NCI-H2029 (cell line): ENCODE measurements at regions not wholly inside any gene's neighbourhood (a gene's known extent, or its start where the extent isn't known, plus 50 kb on each side); places are given as distances from the start of the nearest gene placed in this dataset.
A peak's percentile ranks its signal among the peaks of the same experiment; 100 is the strongest.
"Not testable (repeated sequence)": the region's sequence is repeated elsewhere in the genome, so short reads cannot be mapped to it uniquely, and the experiment has no call there.

ENCODE experiments used
- DNase-seq: peaks from one replicate; lab custom pipeline; 2025; lab: John Stamatoyannopoulos, UW

DNA sequence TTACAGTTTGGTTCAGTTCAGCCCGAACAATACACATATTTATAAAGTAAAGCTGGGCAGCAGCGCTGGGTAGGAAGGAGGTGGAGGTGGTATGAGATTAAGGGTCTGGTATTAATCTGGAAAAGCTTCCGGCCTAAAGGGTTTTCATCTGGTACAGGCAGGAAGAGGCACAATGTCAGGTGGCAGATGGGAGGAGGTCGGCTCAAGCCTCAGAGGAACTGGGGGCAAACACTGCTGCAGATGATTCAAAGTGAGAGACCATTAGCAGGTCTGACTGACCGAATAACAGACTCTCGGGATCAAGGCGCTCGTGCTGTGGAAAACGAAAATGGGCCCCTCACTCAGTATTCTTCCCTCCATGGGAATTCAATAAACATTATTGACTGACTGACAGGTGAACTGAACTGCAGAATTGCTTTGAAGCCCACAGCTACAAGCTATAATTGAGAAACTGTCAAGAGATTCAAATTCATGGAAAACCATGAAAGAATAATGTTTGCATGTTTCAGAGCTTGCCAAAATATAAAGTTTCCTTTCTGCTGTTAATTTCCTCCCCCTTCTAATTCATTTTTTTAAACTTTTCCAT lies 75.3 kb downstream of the TMEM167A start:
- no peak for DNase-seq

DNA sequence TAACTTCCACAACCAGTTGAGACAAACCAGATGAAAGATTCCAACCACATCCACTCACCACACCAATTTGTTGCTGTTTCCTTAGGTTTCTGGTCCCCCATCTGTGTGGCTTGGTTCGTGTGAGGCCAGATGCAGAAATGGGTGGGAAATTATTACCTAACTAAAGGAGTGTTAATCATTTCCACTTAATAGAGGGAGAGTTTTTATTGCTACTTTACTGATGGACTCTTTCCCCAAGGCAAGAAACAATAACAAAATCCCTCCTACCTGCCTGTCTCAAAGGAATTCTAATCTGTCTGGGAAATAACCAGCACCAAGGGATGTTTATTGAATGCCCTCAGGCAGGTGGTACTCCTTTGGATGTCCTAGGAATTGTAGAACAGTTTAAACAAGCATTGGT lies 76.3 kb downstream of the TMEM167A start:
- DNase-seq = no peak

DNA sequence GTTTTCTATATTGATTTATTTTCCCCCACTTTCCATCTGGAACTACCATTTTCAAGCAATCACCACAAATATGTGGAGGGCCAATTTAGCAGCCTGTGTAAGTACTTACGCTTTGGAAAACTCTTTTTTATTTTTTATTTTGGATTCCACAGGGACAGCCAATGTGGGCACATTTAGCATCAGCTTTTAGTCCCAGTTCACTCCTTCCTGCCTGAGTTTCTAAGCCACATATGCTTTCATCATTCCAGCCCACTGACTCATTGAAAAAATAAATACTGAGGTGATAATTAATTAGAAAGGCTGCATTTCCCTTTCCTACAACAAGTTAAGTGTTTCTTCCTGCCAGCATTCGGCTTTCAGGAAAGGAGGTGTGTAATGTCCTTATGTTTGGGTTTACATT lies 76.8 kb downstream of the TMEM167A start:
- DNase-seq = no peak

DNA sequence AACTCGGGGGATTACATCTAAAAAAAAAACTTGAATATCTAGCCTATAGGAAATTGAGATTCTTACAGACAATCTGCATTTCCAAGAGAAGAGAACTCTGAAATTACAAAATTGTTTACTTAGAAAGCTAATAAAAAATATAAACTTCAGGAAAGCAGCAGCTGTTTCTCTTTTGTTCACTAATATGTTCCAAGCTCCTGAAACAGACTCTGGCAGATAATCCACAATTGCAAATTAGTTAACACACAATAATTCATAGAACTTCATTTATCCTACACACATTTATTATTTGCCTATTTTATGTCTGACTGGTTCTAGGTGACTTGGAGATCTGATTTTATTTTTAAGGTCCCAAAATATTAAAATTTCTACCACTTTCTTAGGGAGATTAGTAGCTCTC lies 83.8 kb downstream of the TMEM167A start:
- no peak for DNase-seq

DNA sequence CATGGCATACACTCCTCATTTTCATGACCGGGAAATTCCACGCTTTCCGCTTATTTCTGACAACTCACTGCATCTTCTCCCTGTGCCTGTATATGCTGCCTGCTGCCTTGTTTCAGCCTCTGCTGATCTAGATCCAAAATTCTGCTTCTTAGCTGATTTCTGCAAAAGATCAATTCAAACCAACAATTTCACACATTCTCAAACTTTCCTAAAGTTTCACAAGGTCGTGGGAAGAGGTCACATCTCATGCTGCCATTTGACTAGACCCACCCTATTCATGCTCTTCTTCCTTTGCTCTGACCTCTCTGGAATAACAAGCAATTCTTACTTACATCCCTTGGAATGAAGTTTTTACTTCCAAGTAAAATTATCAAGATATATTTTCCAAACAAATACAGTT lies 84.5 kb downstream of the TMEM167A start:
- no peak for DNase-seq

DNA sequence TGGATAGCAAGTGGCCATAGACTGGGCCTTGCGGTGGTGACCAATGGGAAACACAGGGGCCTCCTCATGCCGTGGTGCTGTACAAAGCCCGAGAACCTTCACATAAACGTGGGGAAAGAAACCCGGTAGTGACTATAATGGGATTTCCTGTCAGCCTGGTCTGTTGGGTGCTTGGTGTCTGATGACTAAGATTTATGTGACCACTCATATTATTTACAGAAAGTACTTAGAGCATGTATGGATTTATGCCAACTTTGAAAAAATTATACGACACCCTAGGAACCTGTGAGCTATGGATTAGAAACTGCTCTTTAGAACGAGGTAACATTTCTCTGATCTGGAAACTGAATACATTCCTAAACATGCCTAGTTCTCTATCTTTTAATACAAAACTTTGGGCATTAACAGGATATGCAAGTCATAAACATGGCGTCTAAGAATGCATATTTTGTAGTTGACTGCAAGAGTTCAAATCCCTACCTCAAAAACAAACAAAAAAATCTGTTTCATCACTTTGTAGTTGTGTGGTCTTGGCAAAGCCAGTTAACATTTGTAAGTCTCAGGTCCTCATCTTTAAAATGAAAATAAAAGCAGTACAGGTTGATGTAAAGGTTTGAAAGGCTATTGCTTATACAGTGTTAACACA lies 85.4 kb downstream of the TMEM167A start:
- DNase-seq = peak; percentile 31

DNA sequence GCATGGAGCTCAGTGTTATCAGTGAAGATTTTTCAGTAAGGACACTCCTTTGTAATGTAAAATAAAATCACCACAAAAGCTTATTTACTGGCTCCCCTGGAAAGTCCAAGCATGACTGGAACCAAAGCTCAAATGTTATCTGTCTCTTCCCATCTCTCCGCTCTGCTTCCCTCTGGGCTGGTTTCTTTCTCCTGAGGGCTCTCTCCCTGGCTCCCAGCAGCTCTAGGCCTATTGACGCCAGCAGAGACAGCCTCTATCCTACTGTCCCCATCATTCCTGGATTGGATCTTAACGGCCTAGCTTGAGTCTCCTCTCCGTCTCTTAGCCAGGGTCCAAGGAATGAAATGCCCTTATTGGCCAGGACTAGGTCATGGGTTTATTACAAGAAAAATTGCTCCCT lies 86.1 kb downstream of the TMEM167A start:
- DNase-seq = no peak

DNA sequence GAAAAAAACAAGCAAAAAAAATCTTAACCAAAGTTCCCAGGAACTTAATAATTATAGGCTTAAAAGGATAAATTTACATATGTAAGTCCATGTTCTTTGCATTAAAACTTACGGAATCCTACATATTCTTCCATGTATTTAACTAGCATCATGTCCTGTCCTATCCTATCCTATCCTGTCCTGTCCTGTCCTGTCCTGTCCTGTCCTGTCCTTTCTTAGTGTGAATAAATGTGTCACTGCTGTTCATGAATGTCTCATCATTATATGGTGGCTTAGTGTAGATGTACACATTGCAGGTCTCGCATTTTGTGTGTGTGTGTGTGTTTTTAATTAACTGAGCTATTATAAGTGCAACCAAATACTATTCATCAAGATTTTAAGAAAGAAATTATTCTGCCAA lies 90.0 kb downstream of the TMEM167A start:
- no peak for DNase-seq

DNA sequence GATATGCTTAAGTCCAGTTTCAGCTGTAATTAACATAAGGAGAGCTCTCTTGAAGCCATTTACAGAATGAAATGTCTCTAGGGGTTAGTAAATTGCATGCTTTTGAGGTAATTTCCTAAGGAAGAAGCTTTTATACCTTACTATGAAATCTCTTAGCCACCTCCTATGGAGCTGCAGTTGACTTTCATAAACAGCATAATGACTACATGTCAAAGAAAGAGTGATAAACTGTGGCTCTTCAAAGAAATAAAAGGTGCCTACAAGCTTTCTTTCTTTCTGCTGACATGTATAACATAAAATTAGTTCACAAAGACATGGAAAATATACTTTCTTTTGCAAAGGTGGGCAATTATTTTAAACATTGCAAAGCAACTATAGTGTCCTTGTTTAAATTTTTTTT lies 90.8 kb downstream of the TMEM167A start:
- DNase-seq = no peak

DNA sequence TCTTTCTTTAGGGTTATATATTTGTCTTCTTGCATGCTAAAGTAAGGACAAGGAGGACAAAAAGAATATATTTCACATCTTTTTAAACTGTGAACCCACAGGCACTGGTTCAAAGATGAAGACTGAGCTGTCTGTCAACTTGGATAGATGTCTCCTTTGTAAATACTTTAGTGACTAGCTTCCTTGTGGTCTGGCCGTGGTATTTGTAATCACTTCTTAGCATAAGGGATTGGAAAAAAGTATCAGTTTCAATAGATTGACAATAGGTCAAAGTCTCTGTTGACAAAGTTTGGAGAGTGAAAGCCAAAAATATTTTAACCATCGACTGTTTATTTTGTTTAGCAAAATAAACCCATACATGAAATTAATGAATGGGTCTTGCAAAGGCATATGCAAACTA lies 91.4 kb downstream of the TMEM167A start:
- DNase-seq = no peak

DNA sequence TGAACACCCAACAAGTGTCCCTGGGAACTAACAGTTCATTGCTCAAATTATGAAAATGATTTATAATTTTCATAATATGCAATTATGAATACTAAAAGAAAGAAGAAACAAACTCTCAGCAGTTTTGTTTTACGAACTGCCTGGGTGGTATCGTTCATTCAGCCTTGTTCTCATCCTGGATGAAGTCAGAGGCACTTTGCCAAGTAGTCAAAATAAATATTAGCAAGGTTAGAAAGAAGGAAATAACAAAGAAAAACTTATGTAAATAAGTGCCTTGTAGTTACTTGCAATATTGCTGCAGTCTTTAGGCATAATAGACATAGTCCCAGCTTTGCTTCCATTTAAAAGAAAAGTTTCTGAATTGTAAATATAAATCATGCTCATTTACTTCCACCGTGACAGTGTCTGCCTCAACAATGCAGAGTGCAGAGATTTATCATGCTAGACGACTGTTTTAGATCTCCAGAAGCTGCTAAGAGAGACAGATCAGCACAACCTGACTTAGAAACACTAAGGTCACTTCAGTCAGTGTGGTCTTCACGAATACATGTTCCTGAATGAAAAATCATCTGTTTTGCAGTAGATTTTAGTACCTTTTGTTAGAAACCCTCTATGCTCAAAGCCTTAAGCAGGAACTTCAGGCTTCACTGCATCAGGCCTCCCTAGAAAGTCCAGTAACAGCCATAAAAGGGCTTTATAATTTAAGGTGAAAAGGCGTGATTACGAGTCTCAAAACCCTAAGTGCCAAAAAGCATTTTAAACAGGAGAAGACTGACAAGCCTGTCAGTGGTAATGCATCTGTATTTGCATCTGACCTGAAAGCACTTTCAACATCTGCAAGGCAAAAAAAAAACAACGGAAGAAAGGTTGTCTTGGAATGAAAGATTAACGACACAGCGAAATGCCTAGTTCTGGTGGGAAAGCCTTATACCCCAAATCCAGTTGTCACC lies 92.1 kb downstream of the TMEM167A start:
- no peak for DNase-seq

DNA sequence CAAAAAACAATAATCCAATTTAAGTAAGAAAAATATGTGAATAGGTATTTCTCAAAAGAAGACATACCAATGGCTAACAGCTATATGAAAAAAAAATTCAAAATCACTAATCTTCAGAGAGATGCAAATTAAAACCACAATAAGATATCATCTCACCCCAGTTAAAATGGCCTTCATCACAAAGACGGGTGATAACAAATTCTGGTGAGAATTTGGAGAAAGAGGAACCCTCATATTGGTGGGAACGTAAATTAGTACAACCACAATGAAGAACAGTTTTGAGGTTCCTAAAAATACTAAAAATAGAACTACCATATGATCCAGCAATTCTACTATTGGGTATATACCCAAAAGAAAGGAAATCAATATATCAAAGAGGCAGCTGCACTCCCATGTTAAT lies 94.3 kb downstream of the TMEM167A start:
- no peak for DNase-seq

DNA sequence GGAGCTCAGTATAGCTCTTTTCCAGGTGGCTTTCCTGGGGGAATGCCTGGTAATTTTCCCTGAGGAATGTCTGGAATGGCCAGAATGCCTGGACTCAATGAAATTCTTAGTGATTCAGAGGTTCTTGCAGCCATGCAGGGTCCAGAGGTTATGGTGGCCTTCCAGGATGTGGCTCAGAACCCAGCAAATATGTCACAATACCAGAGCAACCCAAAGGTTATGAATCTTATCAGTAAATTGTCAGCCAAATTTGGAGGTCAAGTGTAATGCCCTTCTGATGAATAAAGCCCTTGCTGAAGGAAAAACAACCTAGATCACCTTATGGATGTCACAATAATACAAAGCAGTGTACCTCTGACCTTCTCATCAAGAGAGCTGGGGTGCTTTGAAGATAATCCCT lies 100.3 kb downstream of the TMEM167A start:
- not testable (repeated sequence) for DNase-seq

DNA sequence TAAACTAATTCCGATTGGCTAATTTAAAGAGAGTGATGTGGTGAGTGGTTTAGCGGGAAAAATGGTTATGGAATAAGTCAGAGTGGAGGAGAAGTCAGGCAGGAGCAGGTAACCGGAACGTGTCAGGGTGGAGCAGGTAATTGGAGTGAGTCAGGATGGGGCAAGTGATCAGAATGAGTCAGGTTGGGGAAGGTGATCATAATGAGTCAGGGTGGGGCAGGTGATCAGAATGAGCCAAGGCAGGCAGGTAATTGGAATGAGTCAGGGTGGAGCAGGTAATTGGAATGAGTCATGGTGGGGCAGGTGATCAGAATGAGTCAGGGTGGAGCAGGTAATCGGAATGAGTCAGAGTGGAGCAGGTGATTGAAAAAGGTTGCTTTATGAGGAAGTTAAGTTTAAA lies 101.4 kb downstream of the TMEM167A start:
- no peak for DNase-seq

DNA sequence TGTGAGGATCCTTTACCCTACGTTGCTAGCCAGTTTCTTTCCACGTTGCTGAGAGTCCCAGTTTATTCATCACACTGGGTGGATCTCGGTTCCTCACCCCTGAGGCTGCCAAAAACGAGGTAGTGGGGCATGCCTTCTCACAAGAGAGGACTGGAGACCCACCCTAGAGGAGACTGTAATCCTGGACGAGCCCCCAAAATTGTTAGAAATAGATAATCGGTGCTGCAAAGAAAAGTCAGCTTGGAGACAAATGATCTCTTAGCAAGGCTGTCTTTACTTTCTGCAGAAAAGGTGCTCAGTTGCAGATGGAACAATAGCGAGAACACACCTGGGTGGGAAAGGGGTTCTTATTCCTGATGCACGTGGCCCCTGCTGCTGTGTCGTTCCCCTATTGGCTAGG lies 101.8 kb downstream of the TMEM167A start:
- no peak for DNase-seq

DNA sequence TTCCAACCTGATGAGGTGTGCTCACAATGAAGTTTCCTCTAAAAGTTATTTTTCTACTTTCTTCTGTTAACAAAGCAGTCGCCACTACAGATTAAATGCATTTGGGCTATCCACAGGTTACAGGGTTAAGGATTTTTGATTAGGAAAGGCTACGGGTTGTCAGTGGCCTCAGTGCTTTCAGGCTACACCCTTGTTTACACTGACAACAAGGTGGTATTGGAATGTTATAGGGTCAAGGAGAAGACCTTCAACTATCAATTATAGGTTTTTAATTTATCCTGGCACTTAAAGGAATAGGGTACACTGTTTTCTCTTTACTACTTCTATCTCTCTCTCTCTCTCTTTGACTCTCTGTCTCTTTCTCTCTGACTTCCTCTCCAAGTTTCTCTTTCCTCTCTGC lies 102.8 kb downstream of the TMEM167A start:
- DNase-seq = not testable (repeated sequence)

DNA sequence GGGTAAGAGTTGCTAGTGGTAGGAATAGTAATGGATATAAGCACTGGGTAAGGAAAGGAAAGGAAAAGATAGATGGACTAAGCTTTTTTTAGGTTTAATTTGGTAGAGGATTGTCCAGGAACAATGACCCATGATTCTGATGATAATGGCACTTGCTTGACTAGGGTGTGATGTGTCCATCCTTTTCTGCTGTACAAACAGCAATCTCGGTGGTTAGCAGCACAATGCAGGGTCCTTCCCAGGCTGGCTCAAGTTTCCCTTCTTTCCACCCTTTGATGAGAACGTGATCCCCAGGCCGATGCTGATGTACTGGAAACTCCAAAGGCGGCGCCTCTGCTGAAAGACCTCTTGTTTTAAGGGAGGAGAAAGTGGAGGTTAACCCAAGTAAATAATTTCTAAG lies 105.3 kb downstream of the TMEM167A start:
- DNase-seq = no peak

DNA sequence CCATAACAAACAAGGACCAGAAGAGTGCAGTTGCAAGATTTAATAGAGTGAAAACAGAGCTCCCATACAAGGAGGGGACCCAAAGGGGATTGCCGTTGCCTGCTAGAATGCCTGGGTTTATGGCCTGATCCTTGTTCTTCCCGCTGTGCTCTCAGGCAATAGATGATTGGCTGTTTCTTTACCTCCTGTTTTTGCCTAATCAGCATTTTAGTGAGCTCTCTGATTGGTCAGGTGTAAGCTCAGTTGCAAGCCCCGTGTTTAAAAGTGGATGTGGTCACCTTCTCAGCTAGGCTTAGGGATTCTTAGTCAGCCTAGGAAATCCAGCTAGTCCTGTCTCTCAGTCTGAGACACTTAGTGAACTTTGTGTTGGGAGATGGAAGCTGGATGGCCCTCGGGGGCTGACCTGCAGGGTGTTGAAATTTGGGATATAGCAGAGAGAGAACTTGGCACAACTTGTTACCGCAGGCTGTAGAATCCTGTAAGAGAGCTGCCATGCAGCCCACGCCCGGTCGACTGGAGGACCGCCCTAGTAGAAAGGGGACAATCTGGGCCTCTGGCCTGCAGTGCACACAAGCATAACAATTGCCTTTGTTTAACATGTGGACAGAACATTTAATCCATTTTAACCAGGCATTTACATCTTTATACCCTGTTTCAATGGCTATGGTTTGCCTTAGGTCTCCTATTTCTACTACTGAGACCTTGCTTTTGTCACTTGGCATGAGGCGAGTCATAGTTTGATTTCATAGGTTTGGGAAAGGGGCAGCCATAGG lies 106.0 kb downstream of the TMEM167A start:
- DNase-seq = not testable (repeated sequence)

DNA sequence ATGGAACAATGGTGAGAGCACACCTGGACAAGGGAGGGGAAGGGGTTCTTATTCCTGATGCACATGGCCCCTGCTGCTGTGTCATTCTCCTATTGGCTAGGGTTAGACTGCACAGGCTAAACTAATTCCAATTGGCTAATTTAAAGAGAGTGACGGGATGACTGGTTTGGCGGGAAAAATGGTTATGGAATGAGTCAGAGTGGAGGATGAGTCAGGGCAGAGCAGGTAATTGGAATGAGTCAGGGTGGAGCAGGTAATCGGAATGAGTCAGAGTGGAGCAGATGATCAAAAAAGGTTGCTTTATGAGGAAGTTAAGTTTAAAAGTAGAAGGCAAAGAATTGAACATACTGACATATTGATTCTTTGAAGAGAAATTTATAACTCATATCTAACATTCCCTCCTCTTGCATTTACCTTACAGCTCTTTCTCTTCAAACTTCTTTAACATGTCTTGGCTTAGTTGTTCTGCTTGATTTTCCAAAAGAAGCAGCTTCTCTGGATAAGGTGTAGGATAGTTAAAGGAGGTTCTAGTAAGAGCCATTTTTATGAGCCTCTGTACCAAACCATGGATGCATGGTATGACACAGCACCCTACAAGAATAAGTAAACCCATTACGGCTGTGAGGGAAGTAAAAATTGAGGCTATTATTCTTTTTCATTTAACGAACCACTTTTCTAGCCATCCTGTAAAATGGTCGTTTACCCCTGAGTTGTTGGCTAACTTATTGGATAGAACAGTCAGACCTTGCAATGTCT lies 107.8 kb downstream of the TMEM167A start:
- not testable (repeated sequence) for DNase-seq

DNA sequence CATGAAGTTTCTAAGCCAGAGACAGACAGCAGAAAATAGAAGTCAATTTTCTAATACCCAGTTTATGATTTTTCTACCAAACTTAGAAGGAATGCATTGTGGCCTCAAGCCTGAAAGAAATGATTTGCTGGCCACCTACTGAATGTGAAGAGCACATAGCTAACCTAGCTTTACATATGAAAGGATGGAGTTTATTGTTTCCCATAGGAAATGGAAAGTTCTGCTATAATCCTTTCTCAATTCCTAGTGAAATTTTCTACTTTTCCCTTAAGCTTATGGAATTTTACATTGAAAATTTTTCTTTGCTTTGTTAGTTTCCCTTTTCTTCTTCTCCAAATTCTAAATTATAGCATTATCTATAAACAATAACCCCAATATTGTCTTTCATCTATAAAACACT lies 110.1 kb downstream of the TMEM167A start:
- DNase-seq = no peak

DNA sequence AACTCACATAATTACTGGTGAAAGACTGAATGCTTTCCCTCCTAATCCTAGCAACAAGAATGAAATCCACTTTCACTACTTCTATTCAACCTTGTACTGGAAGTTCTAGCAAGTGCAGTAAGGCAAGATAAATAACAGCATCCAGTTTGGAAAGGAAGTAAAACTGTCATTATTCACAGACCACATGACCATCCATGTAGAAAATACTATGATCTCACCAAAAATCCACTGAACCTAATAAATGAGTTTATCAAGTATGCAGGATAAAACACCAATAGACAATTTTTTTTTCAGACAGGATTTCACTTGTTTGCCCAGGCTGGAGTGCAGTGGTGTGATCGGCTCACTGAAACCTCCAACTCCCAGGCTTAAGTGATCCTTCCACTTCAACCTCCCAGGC lies 117.7 kb downstream of the TMEM167A start:
- no peak for DNase-seq

DNA sequence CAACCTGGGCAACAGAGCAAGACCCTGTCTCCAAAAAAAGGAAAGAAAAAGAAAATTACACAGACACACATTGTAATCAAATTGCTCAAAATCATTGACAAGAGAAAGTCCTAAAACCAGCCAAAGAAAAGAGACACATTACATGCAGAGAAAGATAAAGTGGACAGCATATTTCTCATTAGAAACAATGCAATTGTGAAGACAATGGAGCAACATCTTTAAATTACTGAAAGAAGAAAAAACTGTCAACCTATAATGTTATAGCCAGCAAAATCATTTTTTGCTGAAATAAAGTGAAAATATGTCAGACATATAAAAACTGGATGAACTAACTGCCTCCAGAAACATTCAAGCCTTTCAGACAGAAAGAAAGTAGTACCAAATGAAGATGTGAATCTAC lies 120.6 kb downstream of the TMEM167A start:
- no peak for DNase-seq
